ENCODE measurements at regions not wholly inside any gene's neighbourhood (a gene's known extent, or its start where the extent isn't known, plus 50 kb on each side); places are given as distances from the start of the nearest gene placed in this dataset.

DNA sequence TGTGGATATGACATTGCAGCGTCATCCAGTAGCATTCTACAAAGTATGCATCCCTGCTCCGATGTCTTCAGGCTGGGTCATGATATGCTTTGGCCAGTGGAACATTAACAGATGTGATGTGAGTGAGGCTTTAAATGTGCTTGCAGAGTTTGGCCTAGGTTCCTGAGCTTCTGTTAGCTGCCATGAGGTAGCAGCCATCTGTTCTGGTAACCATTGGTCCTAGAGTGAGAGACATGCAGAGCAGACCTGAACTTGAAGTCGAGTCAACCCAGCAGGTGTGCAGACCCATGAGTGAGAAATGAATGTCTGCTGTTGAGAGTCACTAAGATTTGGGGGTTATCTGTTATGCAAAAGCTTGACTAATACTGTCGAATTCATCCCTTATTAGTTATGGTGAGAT is 73.8 kb upstream of the NABP1 start:
- Histone ChIP-seq H3K27me3 (ENCODE audit: insufficient read depth, poor library complexity, severe bottlenecking) (no peaks in the 10 kb centered on the region), H3K27ac (replicated peaks) (no peak overlapping the region), H3K4me3 (replicated peaks; ENCODE audit: insufficient read depth, low read length) (no peak overlapping the region)
- no peak for DNase-seq (ENCODE audit: low read depth in 1 of 2, low spot score in 1 of 2)
- TF ChIP-seq SPI1 (IDR thresholded peaks at IDR 0.05; ENCODE audit: borderline replicate concordance, low read depth) = no peak
- no peak for TF ChIP-seq POLR2AphosphoS5 (IDR thresholded peaks at IDR 0.05; ENCODE audit: low read depth)
- TF ChIP-seq, protein P1, sequence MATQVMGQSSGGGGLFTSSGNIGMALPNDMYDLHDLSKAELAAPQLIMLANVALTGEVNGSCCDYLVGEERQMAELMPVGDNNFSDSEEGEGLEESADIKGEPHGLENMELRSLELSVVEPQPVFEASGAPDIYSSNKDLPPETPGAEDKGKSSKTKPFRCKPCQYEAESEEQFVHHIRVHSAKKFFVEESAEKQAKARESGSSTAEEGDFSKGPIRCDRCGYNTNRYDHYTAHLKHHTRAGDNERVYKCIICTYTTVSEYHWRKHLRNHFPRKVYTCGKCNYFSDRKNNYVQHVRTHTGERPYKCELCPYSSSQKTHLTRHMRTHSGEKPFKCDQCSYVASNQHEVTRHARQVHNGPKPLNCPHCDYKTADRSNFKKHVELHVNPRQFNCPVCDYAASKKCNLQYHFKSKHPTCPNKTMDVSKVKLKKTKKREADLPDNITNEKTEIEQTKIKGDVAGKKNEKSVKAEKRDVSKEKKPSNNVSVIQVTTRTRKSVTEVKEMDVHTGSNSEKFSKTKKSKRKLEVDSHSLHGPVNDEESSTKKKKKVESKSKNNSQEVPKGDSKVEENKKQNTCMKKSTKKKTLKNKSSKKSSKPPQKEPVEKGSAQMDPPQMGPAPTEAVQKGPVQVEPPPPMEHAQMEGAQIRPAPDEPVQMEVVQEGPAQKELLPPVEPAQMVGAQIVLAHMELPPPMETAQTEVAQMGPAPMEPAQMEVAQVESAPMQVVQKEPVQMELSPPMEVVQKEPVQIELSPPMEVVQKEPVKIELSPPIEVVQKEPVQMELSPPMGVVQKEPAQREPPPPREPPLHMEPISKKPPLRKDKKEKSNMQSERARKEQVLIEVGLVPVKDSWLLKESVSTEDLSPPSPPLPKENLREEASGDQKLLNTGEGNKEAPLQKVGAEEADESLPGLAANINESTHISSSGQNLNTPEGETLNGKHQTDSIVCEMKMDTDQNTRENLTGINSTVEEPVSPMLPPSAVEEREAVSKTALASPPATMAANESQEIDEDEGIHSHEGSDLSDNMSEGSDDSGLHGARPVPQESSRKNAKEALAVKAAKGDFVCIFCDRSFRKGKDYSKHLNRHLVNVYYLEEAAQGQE (IDR thresholded peaks at IDR 0.05; ENCODE audit: insufficient replicate concordance, low read depth) = no peak
- TF ChIP-seq GABPA (IDR thresholded peaks at IDR 0.05; ENCODE audit: low read depth) = no peak

DNA sequence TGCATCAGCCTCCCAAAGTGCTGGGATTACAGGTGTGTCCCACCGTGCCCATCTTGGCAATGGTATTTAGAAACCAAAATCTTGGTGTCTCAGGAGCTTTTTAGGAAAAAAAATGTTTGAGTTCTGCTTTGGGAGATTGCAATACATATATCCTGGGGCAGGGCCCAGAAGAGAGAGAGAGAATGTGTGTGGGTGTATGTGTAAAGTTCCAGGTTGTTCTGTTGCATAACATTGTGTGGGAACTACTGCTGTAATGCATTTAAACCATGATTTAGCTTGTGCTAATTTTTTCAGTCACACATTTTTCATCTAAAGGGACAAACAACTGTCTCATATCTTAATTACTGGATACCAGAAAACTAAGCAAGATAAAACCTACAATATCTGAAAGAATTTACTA is 70.8 kb upstream of the NABP1 start:
- Histone ChIP-seq H3K27me3 (ENCODE audit: insufficient read depth, poor library complexity, severe bottlenecking) (no peaks in the 10 kb centered on the region), H3K4me3 (replicated peaks; ENCODE audit: insufficient read depth, low read length) (no peak overlapping the region), H3K27ac (replicated peaks) (no peak overlapping the region)
- TF ChIP-seq, protein P1 (IDR thresholded peaks at IDR 0.05; ENCODE audit: insufficient replicate concordance, low read depth) = no peak
- no peak for TF ChIP-seq CTCF (IDR thresholded peaks at IDR 0.05; ENCODE audit: insufficient read depth, low read length)
- no peak for TF ChIP-seq GABPA (IDR thresholded peaks at IDR 0.05; ENCODE audit: low read depth)
- no peak for TF ChIP-seq POLR2AphosphoS5 (IDR thresholded peaks at IDR 0.05; ENCODE audit: low read depth)
- no peak for TF ChIP-seq SPI1 (IDR thresholded peaks at IDR 0.05; ENCODE audit: borderline replicate concordance, low read depth)
- DNase-seq (ENCODE audit: low read depth in 1 of 2, low spot score in 1 of 2) = peak in 1 of 2 experiments; percentile 20

GRCh38 chr2:191610756-191611155 is 67.2 kb upstream of the NABP1 start:
- H3K27ac ChIP-seq (replicated peaks) = no peak overlapping the region
- DNase-seq (ENCODE audit: low read depth in 1 of 2, low spot score in 1 of 2) = no peak
- H3K4me3 ChIP-seq (replicated peaks; ENCODE audit: insufficient read depth, low read length) = no peak overlapping the region
- H3K27me3 ChIP-seq (ENCODE audit: insufficient read depth, poor library complexity, severe bottlenecking) = no peaks in the 10 kb centered on the region
- no peak for TF ChIP-seq SPI1 (IDR thresholded peaks at IDR 0.05; ENCODE audit: borderline replicate concordance, low read depth)
- TF ChIP-seq CTCF (IDR thresholded peaks at IDR 0.05; ENCODE audit: insufficient read depth, low read length) = no peak
- TF ChIP-seq GABPA (IDR thresholded peaks at IDR 0.05; ENCODE audit: low read depth) = no peak
- no peak for TF ChIP-seq POLR2AphosphoS5 (IDR thresholded peaks at IDR 0.05; ENCODE audit: low read depth)
- TF ChIP-seq, protein P1 (IDR thresholded peaks at IDR 0.05; ENCODE audit: insufficient replicate concordance, low read depth) = no peak

Data from HL-60 (cell line).